ENCODE measurements at regions not wholly inside any gene's neighbourhood (a gene's known extent, or its start where the extent isn't known, plus 50 kb on each side); places are given as distances from the start of the nearest gene placed in this dataset.

GRCh38 chr7:50208378-50208982, 96.0 kb upstream of the IKZF1 start:
- no peak for DNase-seq

GRCh38 chr7:50207686-50208255, 96.7 kb upstream of the IKZF1 start:
- no peak for DNase-seq

- DNase-seq = no peak
Measured at GRCh38 chr7:50207251-50207564, 97.3 kb upstream of the IKZF1 start.

- no peak for DNase-seq
Measured at GRCh38 chr7:50206453-50207250, 97.9 kb upstream of the IKZF1 start.

- no peak for DNase-seq
Measured at GRCh38 chr7:50205011-50205410, 99.5 kb upstream of the IKZF1 start.

GRCh38 chr7:50204581-50204980, 99.9 kb upstream of the IKZF1 start:
- DNase-seq = no peak

- DNase-seq = no peak
Measured at GRCh38 chr7:50203521-50203920, 101.0 kb upstream of the IKZF1 start.

- no peak for DNase-seq
Measured at GRCh38 chr7:50202052-50202555, 102.4 kb upstream of the IKZF1 start.

GRCh38 chr7:50199824-50200223, 104.7 kb upstream of the IKZF1 start:
- DNase-seq = no peak

- no peak for DNase-seq
Measured at GRCh38 chr7:50197549-50197948, 104.5 kb upstream of the ZPBP start.

GRCh38 chr7:50196719-50197118, 103.7 kb upstream of the ZPBP start:
- DNase-seq = no peak

- DNase-seq = no peak
Measured at GRCh38 chr7:50190776-50191175, 97.7 kb upstream of the ZPBP start.

- DNase-seq = no peak
Measured at GRCh38 chr7:50189371-50189770, 96.3 kb upstream of the ZPBP start.

- DNase-seq = no peak
Measured at GRCh38 chr7:50185951-50186682, 93.1 kb upstream of the ZPBP start.

- DNase-seq = peak; percentile 12
Measured at GRCh38 chr7:50185208-50185607, 92.2 kb upstream of the ZPBP start.

GRCh38 chr7:50184271-50184990, 91.4 kb upstream of the ZPBP start:
- DNase-seq = no peak

- DNase-seq = peak; percentile 23
Measured at GRCh38 chr7:50182759-50183158, 89.7 kb upstream of the ZPBP start.

- DNase-seq = no peak
Measured at GRCh38 chr7:50181081-50181480, 88.0 kb upstream of the ZPBP start.

- no peak for DNase-seq
Measured at GRCh38 chr7:50178166-50178565, 85.1 kb upstream of the ZPBP start.

GRCh38 chr7:50174948-50175347, 81.9 kb upstream of the ZPBP start:
- DNase-seq = no peak

GRCh38 chr7:50166997-50167965, 74.2 kb upstream of the ZPBP start:
- DNase-seq = no peak

All from midbrain (tissue), 1 donor.